OCI-LY1 (cell line): ENCODE measurements at regions not wholly inside any gene's neighbourhood (a gene's known extent, or its start where the extent isn't known, plus 50 kb on each side); places are given as distances from the start of the nearest gene placed in this dataset.
A peak's percentile ranks its signal among the peaks of the same experiment; 100 is the strongest.

ENCODE experiments used
- H2AFZ ChIP-seq: fragments of 200-600 bp; sonication (generic), shearing (Covaris generic); 2 replicates; pipeline ENCODE4 v1.6.0; 2014; ENCODE audit warnings: antibody characterized with exemption, mild to moderate bottlenecking, low read length
- H3F3A ChIP-seq: fragments of 200-600 bp; sonication (generic), shearing (Covaris generic); 2 replicates; pipeline ENCODE4 v1.6.0; 2014; ENCODE audit warnings: mild to moderate bottlenecking, antibody characterized with exemption, low read length, moderate library complexity; ENCODE audit not compliant: insufficient read depth
- H3K27ac ChIP-seq: fragments of 200-600 bp; sonication (generic); 2 replicates; pipeline ENCODE4 v1.5.1; 2014; ENCODE audit warnings: low read length, mixed run types, mild to moderate bottlenecking, low read depth; ENCODE audit not compliant: poor library complexity, severe bottlenecking
- H3K27me3 ChIP-seq: fragments of 200-600 bp; sonication (generic); 2 replicates; pipeline ENCODE4 v1.6.0; 2014; ENCODE audit warnings: antibody characterized with exemption, mild to moderate bottlenecking, low read length, moderate library complexity; ENCODE audit not compliant: insufficient read depth
- H3K36me3 ChIP-seq: fragments of 200-600 bp; sonication (generic); 2 replicates; pipeline ENCODE4 v1.6.1; 2014; ENCODE audit warnings: mild to moderate bottlenecking, antibody characterized with exemption, low read length, moderate library complexity, mixed read lengths; ENCODE audit not compliant: insufficient read depth
- H3K4me1 ChIP-seq: fragments of 200-600 bp; sonication (generic); 2 replicates; pipeline ENCODE4 v1.5.1; 2014; ENCODE audit warnings: mild to moderate bottlenecking, low read length, moderate library complexity; ENCODE audit not compliant: insufficient read depth, severe bottlenecking
- H3K4me2 ChIP-seq: fragments of 200-600 bp; sonication (generic), shearing (Covaris generic); 2 replicates; pipeline ENCODE4 v1.6.1; 2014; ENCODE audit warnings: low read length
- H3K4me3 ChIP-seq: fragments of 200-600 bp; sonication (generic); 2 replicates; pipeline ENCODE4 v1.5.1; 2014; ENCODE audit warnings: low read length, low read depth, mild to moderate bottlenecking, mixed read lengths; ENCODE audit not compliant: poor library complexity, severe bottlenecking
- H3K79me2 ChIP-seq: fragments of 200-600 bp; shearing (Covaris generic); 2 replicates; pipeline ENCODE4 v1.6.1; 2016; ENCODE audit warnings: mixed run types, low read length, mixed read lengths; ENCODE audit not compliant: insufficient read depth
- H3K9ac ChIP-seq: fragments of 200-600 bp; sonication (generic), shearing (Covaris generic); 2 replicates; pipeline ENCODE4 v1.6.1; 2014; ENCODE audit warnings: mild to moderate bottlenecking, low read length, mixed read lengths
- H3K9me2 ChIP-seq: fragments of 200-600 bp; sonication (generic), shearing (Covaris generic); 2 replicates; pipeline ENCODE4 v1.6.1; 2014; ENCODE audit warnings: low read depth, mild to moderate bottlenecking, low read length, mixed read lengths
- H3K9me3 ChIP-seq: fragments of 200-600 bp; shearing (Covaris generic); 2 replicates; pipeline ENCODE4 v1.6.1; 2014; ENCODE audit warnings: low read length, mixed read lengths
- H4K20me1 ChIP-seq: fragments of 200-600 bp; sonication (generic), shearing (Covaris generic); 2 replicates; pipeline ENCODE4 v1.6.0; 2016; ENCODE audit warnings: mild to moderate bottlenecking, low read length; ENCODE audit not compliant: insufficient read depth
- EZH2 ChIP-seq: fragments of 200-600 bp; sonication (generic), shearing (Covaris generic); IDR thresholded peaks from 2 replicates; pipeline ENCODE4 v1.8.0; 2017; ENCODE audit warnings: borderline replicate concordance, mixed run types, mild to moderate bottlenecking, antibody characterized with exemption, low read length, moderate library complexity, mixed read lengths
- TF ChIP-seq, protein P1 (sequence below): fragments of 200-600 bp; sonication (generic), shearing (Covaris generic); IDR thresholded peaks from 2 replicates; pipeline ENCODE4 v1.5.1; 2017; ENCODE audit warnings: mild to moderate bottlenecking, antibody characterized with exemption, low read length, moderate library complexity, mixed read lengths

DNA sequence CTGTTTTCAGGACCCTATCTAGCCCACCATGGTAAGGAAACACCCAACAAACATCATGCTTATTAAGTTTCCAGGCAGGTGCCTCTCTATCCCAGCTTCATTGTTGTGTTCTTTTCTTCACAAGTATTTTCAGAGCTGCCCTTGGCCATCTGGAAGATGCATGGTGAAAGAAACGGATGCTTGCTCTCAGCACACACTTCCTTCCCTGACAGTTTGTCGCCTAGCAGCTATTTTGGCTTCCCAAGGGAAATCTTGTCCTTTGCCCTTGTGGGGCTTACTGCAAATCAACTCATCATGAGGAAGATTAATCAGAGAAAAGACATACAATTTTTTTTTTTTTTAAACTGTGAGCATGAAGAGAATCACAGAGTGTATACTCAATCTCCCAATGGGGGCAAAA lies 128.8 kb downstream of the ASMT start:
- Histone ChIP-seq H4K20me1 (no peaks in the 10 kb centered on the region), H3K9ac (no peak overlapping the region), H2AFZ (no peak overlapping the region), H3K27ac (no peak overlapping the region), H3K9me2 (no peaks in the 10 kb centered on the region), H3K9me3 (no peaks in the 10 kb centered on the region), H3K27me3 (peaks cover 9% of the 10 kb centered on the region; the same call in 1 of the 2 replicates), H3K4me2 (no peak overlapping the region), H3K79me2 (no peaks in the 10 kb centered on the region), H3F3A (no peaks in the 10 kb centered on the region), H3K36me3 (no peaks in the 10 kb centered on the region), H3K4me1 (no peaks in the 10 kb centered on the region), H3K4me3 (no peak overlapping the region)
- TF ChIP-seq EZH2, result no peak
- TF ChIP-seq, protein P1, sequence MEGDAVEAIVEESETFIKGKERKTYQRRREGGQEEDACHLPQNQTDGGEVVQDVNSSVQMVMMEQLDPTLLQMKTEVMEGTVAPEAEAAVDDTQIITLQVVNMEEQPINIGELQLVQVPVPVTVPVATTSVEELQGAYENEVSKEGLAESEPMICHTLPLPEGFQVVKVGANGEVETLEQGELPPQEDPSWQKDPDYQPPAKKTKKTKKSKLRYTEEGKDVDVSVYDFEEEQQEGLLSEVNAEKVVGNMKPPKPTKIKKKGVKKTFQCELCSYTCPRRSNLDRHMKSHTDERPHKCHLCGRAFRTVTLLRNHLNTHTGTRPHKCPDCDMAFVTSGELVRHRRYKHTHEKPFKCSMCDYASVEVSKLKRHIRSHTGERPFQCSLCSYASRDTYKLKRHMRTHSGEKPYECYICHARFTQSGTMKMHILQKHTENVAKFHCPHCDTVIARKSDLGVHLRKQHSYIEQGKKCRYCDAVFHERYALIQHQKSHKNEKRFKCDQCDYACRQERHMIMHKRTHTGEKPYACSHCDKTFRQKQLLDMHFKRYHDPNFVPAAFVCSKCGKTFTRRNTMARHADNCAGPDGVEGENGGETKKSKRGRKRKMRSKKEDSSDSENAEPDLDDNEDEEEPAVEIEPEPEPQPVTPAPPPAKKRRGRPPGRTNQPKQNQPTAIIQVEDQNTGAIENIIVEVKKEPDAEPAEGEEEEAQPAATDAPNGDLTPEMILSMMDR, result no peak

DNA sequence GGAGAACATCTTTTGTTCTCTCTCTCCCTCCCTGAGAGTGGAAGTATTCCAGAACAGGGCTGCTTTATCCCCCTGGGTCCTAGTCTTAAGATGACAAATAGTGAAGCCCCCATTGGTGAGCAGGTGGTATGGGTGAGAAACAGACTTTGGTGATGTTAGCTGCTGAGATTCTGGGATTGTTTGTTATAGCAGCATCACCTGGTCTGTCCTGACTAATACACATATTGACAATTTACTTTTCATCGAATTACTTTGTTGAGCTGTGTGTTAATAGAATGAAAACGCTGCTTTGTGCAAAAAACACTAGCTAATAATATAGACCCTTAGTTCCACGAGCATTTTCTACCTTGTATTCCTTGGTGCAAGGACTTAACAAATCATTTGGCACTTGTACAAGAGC lies 133.5 kb downstream of the ASMT start:
- peaks cover 9% of the 10 kb centered on the region; the same call in 1 of the 2 replicates for H3K27me3 ChIP-seq
- H3K9me2 ChIP-seq, result no peaks in the 10 kb centered on the region
- no peak overlapping the region for H3K4me3 ChIP-seq
- H3K79me2 ChIP-seq, result no peaks in the 10 kb centered on the region
- H3K4me1 ChIP-seq, result no peaks in the 10 kb centered on the region
- no peak overlapping the region for H3K9ac ChIP-seq
- no peaks in the 10 kb centered on the region for H3F3A ChIP-seq
- H4K20me1 ChIP-seq, result no peaks in the 10 kb centered on the region
- no peak overlapping the region for H2AFZ ChIP-seq
- no peaks in the 10 kb centered on the region for H3K9me3 ChIP-seq
- TF ChIP-seq, protein P1, result no peak
- TF ChIP-seq EZH2, result no peak
- H3K36me3 ChIP-seq, result no peaks in the 10 kb centered on the region
- H3K4me2 ChIP-seq, result no peak overlapping the region
- H3K27ac ChIP-seq, result no peak overlapping the region

DNA sequence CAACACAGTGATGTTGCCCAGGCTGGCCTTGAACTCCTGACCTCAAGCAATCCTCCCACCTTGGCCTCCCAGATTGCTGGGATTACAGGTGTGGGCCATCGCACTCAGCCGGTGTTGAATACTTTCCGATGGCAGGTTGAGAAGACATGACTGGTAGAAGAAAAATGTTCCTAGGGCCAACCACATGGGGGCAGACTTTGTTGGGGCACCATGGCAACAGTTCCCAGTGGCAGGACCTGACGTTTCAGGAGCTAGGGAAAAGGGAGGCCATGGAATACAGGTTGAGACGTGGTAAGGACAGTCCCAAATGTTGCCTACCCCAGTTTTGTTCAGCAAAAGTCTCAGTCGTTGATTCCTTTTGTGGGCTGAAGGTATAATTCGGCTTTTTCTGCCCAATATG lies 134.6 kb downstream of the ASMT start:
- Histone ChIP-seq H3K36me3 (no peaks in the 10 kb centered on the region), H3K9me2 (no peaks in the 10 kb centered on the region), H3K27me3 (peaks cover 9% of the 10 kb centered on the region; the same call in 1 of the 2 replicates), H2AFZ (no peak overlapping the region), H3K4me2 (no peak overlapping the region), H3K4me1 (no peaks in the 10 kb centered on the region), H3K79me2 (no peaks in the 10 kb centered on the region), H3K9ac (no peak overlapping the region), H3K4me3 (no peak overlapping the region), H4K20me1 (no peaks in the 10 kb centered on the region), H3K27ac (no peak overlapping the region), H3K9me3 (no peaks in the 10 kb centered on the region), H3F3A (no peaks in the 10 kb centered on the region)
- no peak for TF ChIP-seq EZH2
- TF ChIP-seq, protein P1, result peak; percentile 33; the same call in 1 of the 2 replicates
